Gastrocnemius medialis (tissue), 4 donors: ENCODE measurements at regions not wholly inside any gene's neighbourhood (a gene's known extent, or its start where the extent isn't known, plus 50 kb on each side); places are given as distances from the start of the nearest gene placed in this dataset.

Experiments
- ATAC-seq, 2 donors: fragments of 150-250 bp; one replicate each; pipeline ENCODE4 v1.9.1; 2016
- DNase-seq, 2 donors: peaks; one replicate each; pipeline ENCODE4 v3.0.0-alpha.2; 2019
- H3K27ac ChIP-seq, 4 donors: fragments of 200-600 bp; sonication (generic); 1 replicate in 1 of 4; 2 replicates in 3 of 4; pipeline ENCODE4 v1.5.1; 2016 to 2018; ENCODE audit warnings: mild to moderate bottlenecking in 2 of 4, moderate library complexity in 1 of 4
- H3K27me3 ChIP-seq, 3 donors: fragments of 200-600 bp; sonication (generic) in 2 of 3; 1 replicate in 1 of 3; 2 replicates in 2 of 3; pipeline versions ENCODE4 v1.5.1 to v1.6.0; 2016 to 2019; ENCODE audit warnings: mild to moderate bottlenecking in 1 of 3, moderate library complexity in 1 of 3
- H3K36me3 ChIP-seq, 2 donors: fragments of 200-600 bp; sonication (generic) in 1 of 2; one replicate each; pipeline ENCODE4 v1.5.1; 2017 to 2018
- H3K4me1 ChIP-seq, 2 donors: fragments of 200-600 bp; sonication (generic) in 1 of 2; one replicate each; pipeline ENCODE4 v1.5.1; 2016 to 2017; ENCODE audit warnings: mild to moderate bottlenecking in 2 of 2
- H3K4me3 ChIP-seq, 4 donors: fragments of 200-600 bp; sonication (generic) in 3 of 4; 1 replicate in 1 of 4; 2 replicates in 3 of 4; pipeline ENCODE4 v1.5.1; 2016 to 2019; ENCODE audit warnings: mild to moderate bottlenecking in 2 of 4
- H3K9me3 ChIP-seq, 3 donors: fragments of 200-600 bp; sonication (generic) in 2 of 3; 1 replicate in 1 of 3; 2 replicates in 2 of 3; pipeline ENCODE4 v1.5.1; 2016 to 2019
- POLR2A ChIP-seq, 2 donors: fragments of 450-650 bp; IDR thresholded peaks; one replicate each; pipeline ENCODE4 v1.6.1; 2017; ENCODE audit warnings: antibody characterized with exemption in 2 of 2, mild to moderate bottlenecking in 2 of 2, moderate library complexity in 2 of 2
- in situ Hi-C, 4 donors: fragments of 200-750 bp; cut with MboI; loops; one replicate each; pipeline versions ENCODE4 v1.15.0 to v1.8.0; 2017; ENCODE audit warnings: low sequenced_read_pairs in 4 of 4
- intact Hi-C: fragments of 100-400 bp; cut with DNase I; formaldehyde crosslinking; loops from one replicate; pipeline ENCODE4 v1.15.1; 2023; ENCODE audit warnings: low total_unique reads
- TF ChIP-seq, protein P1 (sequence below), 5 experiments: fragments of 450-650 bp in 3 of 5; fragments of 200-600 bp in 2 of 5; sonication (generic) in 2 of 5; IDR thresholded peaks in 4 of 5; conservative IDR thresholded peaks in 1 of 5; 1 replicate in 4 of 5; 2 replicates in 1 of 5; pipeline ENCODE4 v1.5.1; 2016 to 2019; ENCODE audit warnings: antibody characterized with exemption in 5 of 5, mild to moderate bottlenecking in 3 of 5, moderate library complexity in 3 of 5

DNA sequence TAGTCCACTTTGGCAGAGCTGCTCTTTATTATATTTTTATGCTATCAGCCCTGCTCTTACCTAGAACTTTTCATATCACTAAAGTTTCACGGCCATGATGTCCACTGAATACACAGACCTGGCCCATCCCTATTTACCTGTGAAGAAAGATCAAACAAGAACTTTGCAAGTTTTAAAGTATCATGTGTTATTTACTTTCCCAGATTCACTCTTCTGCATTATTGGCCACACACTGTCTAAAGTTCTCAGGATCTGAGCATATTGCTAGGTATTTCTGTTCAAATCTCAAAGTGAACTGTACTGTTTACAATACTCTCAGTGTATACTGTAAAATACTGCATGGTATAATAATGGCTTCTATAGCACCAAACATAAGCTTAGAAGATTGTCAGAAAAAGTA, 405.2 kb downstream of the KLF12 start:
- no peaks in the 10 kb centered on the region for H3K27me3 ChIP-seq
- no peaks in the 10 kb centered on the region for H3K36me3 ChIP-seq
- TF ChIP-seq, protein P1, sequence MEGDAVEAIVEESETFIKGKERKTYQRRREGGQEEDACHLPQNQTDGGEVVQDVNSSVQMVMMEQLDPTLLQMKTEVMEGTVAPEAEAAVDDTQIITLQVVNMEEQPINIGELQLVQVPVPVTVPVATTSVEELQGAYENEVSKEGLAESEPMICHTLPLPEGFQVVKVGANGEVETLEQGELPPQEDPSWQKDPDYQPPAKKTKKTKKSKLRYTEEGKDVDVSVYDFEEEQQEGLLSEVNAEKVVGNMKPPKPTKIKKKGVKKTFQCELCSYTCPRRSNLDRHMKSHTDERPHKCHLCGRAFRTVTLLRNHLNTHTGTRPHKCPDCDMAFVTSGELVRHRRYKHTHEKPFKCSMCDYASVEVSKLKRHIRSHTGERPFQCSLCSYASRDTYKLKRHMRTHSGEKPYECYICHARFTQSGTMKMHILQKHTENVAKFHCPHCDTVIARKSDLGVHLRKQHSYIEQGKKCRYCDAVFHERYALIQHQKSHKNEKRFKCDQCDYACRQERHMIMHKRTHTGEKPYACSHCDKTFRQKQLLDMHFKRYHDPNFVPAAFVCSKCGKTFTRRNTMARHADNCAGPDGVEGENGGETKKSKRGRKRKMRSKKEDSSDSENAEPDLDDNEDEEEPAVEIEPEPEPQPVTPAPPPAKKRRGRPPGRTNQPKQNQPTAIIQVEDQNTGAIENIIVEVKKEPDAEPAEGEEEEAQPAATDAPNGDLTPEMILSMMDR (IDR thresholded peaks at IDR 0.05 in 4 of 5, conservative IDR thresholded peaks at IDR 0.05 in 1 of 5), result no peak
- TF ChIP-seq POLR2A (IDR thresholded peaks at IDR 0.05), result no peak
- no peak overlapping the region for H3K27ac ChIP-seq
- H3K4me1 ChIP-seq, result no peaks in the 10 kb centered on the region
- intact Hi-C loops, result no loop called here
- DNase-seq (no peak), ATAC-seq (no peak)
- no peaks in the 10 kb centered on the region for H3K9me3 ChIP-seq
- no peak overlapping the region for H3K4me3 ChIP-seq
- in situ Hi-C loops, result no loop called here

DNA sequence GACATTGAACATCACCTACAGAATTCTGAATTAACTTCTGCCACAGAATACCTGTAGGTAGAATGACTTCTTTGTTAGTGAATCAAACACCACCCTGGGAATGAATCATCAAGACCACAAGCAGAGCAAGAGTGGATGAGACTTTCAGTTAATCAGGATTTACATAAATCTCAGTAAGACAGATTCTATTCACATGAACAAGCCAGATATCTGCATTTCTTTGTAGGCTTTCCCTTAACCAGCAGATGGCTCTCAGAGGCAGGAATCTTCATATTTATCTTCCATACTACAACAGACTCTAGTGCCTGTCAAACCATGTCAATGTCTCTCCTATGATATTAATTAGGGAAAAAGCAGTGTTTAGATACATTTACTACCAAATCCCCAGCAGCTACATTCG, 412.1 kb downstream of the KLF12 start:
- no peak overlapping the region for H3K27ac ChIP-seq
- no peaks in the 10 kb centered on the region for H3K36me3 ChIP-seq
- no peak overlapping the region for H3K4me3 ChIP-seq
- H3K4me1 ChIP-seq, result peaks cover 0 to 5% of the 10 kb centered on the region in 2 donors
- TF ChIP-seq, protein P1 (IDR thresholded peaks at IDR 0.05 in 4 of 5, conservative IDR thresholded peaks at IDR 0.05 in 1 of 5), result no peak
- no peak for TF ChIP-seq POLR2A (IDR thresholded peaks at IDR 0.05)
- no peaks in the 10 kb centered on the region for H3K27me3 ChIP-seq
- intact Hi-C loops, result no loop called here
- ATAC-seq (no peak), DNase-seq (no peak)
- H3K9me3 ChIP-seq, result no peaks in the 10 kb centered on the region
- in situ Hi-C loops, result loop anchor here (25.0 kb wide), 2 partner anchors 660 to 910 kb away; partner anchors contain the start of gene KLF5 (in 2 of the 4)

DNA sequence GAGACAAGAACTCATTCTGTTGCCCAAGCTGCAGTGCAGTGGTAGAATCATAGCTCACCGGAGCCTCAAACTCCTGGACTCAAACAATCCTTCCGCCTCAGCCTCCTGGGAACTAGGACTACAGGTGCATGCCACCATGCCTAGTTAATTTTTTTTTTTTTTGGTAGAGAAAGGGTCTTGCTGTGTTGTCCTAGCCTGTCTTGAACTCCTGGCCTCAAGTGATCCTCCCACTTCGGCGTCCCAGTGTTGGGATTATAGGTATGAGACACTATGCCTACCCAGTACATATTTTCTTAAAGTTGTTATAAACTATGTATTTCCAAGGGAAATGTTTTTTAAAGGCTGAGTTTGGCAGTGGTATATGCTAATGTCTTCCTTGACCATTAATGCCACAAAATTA, 412.6 kb downstream of the KLF12 start:
- in situ Hi-C loops, result loop anchor here (25.0 kb wide), 2 partner anchors 659 to 909 kb away; partner anchors contain the start of gene KLF5 (in 2 of the 4)
- intact Hi-C loops, result no loop called here
- no peaks in the 10 kb centered on the region for H3K27me3 ChIP-seq
- H3K4me3 ChIP-seq, result no peak overlapping the region
- no peak for ATAC-seq
- DNase-seq, result no peak
- TF ChIP-seq POLR2A (IDR thresholded peaks at IDR 0.05), result no peak
- TF ChIP-seq, protein P1 (IDR thresholded peaks at IDR 0.05 in 4 of 5, conservative IDR thresholded peaks at IDR 0.05 in 1 of 5), result no peak
- no peaks in the 10 kb centered on the region for H3K9me3 ChIP-seq
- H3K4me1 ChIP-seq, result peaks cover 0 to 5% of the 10 kb centered on the region in 2 donors
- H3K36me3 ChIP-seq, result no peaks in the 10 kb centered on the region
- H3K27ac ChIP-seq, result no peak overlapping the region

DNA sequence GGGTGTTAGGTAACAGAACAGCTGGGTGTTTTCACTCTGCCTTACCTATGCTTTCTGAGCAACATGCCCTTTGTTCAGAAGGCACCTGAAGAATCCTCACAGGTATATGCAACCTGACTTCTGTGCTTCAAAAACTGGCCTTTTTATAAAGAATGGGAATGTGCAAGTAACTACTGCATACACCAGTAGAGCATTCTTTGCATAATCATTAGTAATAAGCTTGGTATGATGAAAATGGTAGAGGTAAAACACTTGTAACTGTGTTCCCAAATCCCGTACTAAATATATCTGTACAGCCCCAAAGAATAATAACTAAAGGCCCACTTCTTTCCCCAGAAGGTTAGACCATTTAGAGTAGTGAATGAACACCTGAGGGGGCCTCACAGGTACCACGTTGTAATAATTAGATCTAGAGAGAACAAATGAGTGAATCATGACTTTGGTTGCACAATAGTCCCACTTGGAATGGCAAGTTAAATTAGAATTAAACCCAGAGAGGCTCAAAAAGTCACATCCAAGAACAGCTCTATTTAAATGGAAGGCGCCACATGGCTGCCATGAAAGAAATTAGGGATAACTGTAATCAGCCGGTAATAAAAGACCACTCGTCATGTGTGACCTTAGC, 413.9 kb downstream of the KLF12 start:
- in situ Hi-C loops, result loop anchor here (25.0 kb wide), 2 partner anchors 658 to 908 kb away; partner anchors contain the start of gene KLF5 (in 2 of the 4)
- Histone ChIP-seq H3K4me3 (no peak overlapping the region), H3K27me3 (no peaks in the 10 kb centered on the region), H3K36me3 (no peaks in the 10 kb centered on the region), H3K27ac (no peak overlapping the region), H3K4me1 (peaks cover 0 to 5% of the 10 kb centered on the region in 2 donors), H3K9me3 (no peaks in the 10 kb centered on the region)
- TF ChIP-seq POLR2A (IDR thresholded peaks at IDR 0.05), result no peak
- TF ChIP-seq, protein P1 (IDR thresholded peaks at IDR 0.05 in 4 of 5, conservative IDR thresholded peaks at IDR 0.05 in 1 of 5), result no peak
- DNase-seq (no peak), ATAC-seq (no peak)
- intact Hi-C loops, result no loop called here
